ENCODE measurements at regions not wholly inside any gene's neighbourhood (a gene's known extent, or its start where the extent isn't known, plus 50 kb on each side); places are given as distances from the start of the nearest gene placed in this dataset.

DNA sequence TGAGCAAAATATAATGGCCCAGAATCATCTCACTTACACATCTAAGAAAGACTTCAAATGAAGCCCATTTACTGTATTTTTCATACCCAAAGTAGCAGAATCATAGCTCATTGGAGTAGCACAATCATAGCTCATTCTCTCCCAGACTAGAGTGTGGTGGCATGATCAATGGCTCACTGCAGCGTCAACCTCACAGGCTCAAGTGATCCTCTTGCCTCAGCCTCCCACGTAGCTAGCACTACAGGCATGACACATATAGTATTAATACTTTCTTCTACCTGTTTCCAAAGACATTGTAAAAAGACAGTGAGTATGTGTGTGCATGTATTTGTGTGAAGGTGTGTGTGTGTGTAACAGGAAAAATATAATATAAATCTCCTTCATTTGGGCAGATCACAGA lies 1247.9 kb upstream of the ACO1 start:
- TF ChIP-seq CTCF (IDR thresholded peaks at IDR 0.05 in 2 of 3, conservative IDR thresholded peaks at IDR 0.05 in 1 of 3; ENCODE audit: borderline replicate concordance in 1 of 3, insufficient read depth in 1 of 3, low read depth in 2 of 3, low read length in 2 of 3) (no peak), REST (IDR thresholded peaks at IDR 0.05; ENCODE audit: low read depth) (no peak)
- TF ChIP-seq, protein P1, sequence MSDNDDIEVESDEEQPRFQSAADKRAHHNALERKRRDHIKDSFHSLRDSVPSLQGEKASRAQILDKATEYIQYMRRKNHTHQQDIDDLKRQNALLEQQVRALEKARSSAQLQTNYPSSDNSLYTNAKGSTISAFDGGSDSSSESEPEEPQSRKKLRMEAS (IDR thresholded peaks at IDR 0.05) = no peak
